ENCODE measurements at regions not wholly inside any gene's neighbourhood (a gene's known extent, or its start where the extent isn't known, plus 50 kb on each side); places are given as distances from the start of the nearest gene placed in this dataset.

- no peak for TF ChIP-seq JUND (IDR thresholded peaks at IDR 0.05)
- no peak for TF ChIP-seq CTCF (IDR thresholded peaks at IDR 0.05 in 2 of 3, conservative IDR thresholded peaks at IDR 0.05 in 1 of 3; ENCODE audit: borderline replicate concordance in 1 of 3, insufficient read depth in 1 of 3, low read depth in 2 of 3, low read length in 2 of 3)
- no peak for TF ChIP-seq ELF1 (IDR thresholded peaks at IDR 0.05; ENCODE audit: borderline replicate concordance, low read depth)
- TF ChIP-seq EZH2 (IDR thresholded peaks at IDR 0.05), result no peak
- TF ChIP-seq REST (IDR thresholded peaks at IDR 0.05; ENCODE audit: low read depth), result no peak
These were observed 49.7 kb downstream of the KLF12 start for GRCh38 chr13:74084375-74084935.

Measured in HCT116 (cell line).